SU-DHL-6 (cell line): ENCODE measurements at regions not wholly inside any gene's neighbourhood (a gene's known extent, or its start where the extent isn't known, plus 50 kb on each side); places are given as distances from the start of the nearest gene placed in this dataset.

ENCODE experiments used
- H2AFZ ChIP-seq: fragments of 200-600 bp; sonication (generic); 2 replicates; pipeline ENCODE4 v1.6.1; 2014; ENCODE audit warnings: low read depth, mild to moderate bottlenecking, moderate library complexity, mixed read lengths, antibody characterized with exemption, low read length; ENCODE audit not compliant: severe bottlenecking
- H3F3A ChIP-seq: fragments of 200-600 bp; shearing (Covaris generic); 2 replicates; pipeline ENCODE4 v1.6.0; 2016; ENCODE audit warnings: antibody characterized with exemption, mild to moderate bottlenecking; ENCODE audit not compliant: insufficient read depth
- H3K27ac ChIP-seq: fragments of 200-600 bp; sonication (generic); 2 replicates; pipeline ENCODE4 v1.5.1; 2016; ENCODE audit warnings: low read depth, mild to moderate bottlenecking, low read length, moderate library complexity, mixed read lengths
- H3K27me3 ChIP-seq: fragments of 200-600 bp; sonication (generic), shearing (Covaris generic); 2 replicates; pipeline ENCODE4 v1.6.0; 2014; ENCODE audit warnings: mild to moderate bottlenecking, low read length
- H3K36me3 ChIP-seq: fragments of 200-600 bp; sonication (generic); 2 replicates; pipeline ENCODE4 v1.6.1; 2014; ENCODE audit warnings: mild to moderate bottlenecking, low read length, mixed read lengths
- H3K4me2 ChIP-seq: fragments of 300-600, 200-600 bp; shearing (Covaris generic), sonication (generic); 2 replicates; pipeline ENCODE4 v1.6.0; 2014; ENCODE audit warnings: low read length, low read depth, mild to moderate bottlenecking; ENCODE audit not compliant: poor library complexity, severe bottlenecking
- H3K4me3 ChIP-seq: fragments of 200-600 bp; sonication (generic); 2 replicates; pipeline ENCODE4 v1.5.1; 2014; ENCODE audit warnings: antibody characterized with exemption, low read length, mild to moderate bottlenecking, mixed read lengths; ENCODE audit not compliant: insufficient read depth, poor library complexity, severe bottlenecking
- H3K79me2 ChIP-seq: fragments of 200-600 bp; sonication (generic); 2 replicates; pipeline ENCODE4 v1.6.1; 2014; ENCODE audit warnings: mild to moderate bottlenecking, low read length, moderate library complexity; ENCODE audit not compliant: insufficient read depth
- H3K9ac ChIP-seq: fragments of 200-600 bp; sonication (generic); 2 replicates; pipeline ENCODE4 v1.7.0; 2014; ENCODE audit warnings: mild to moderate bottlenecking, low read length
- H3K9me2 ChIP-seq: fragments of 200-600 bp; sonication (generic); replicated peaks from 2 replicates; pipeline ENCODE4 v1.6.1; 2014; ENCODE audit warnings: low read length; ENCODE audit not compliant: insufficient read depth
- H3K9me3 ChIP-seq: fragments of 200-600 bp; sonication (generic); 2 replicates; pipeline ENCODE4 v1.6.1; 2014; ENCODE audit warnings: low read length, mixed read lengths; ENCODE audit not compliant: insufficient read depth
- H4K20me1 ChIP-seq: fragments of 200-600 bp; sonication (generic); 2 replicates; pipeline ENCODE4 v1.6.1; 2014; ENCODE audit warnings: low read depth, mild to moderate bottlenecking, antibody characterized with exemption, low read length, moderate library complexity, mixed read lengths
- EZH2phosphoT487 ChIP-seq: fragments of 200-600 bp; sonication (generic), shearing (Covaris generic); conservative IDR thresholded peaks from 2 replicates; pipeline ENCODE4 v1.6.1; 2018; ENCODE audit warnings: mild to moderate bottlenecking, antibody characterized with exemption, low read length, moderate library complexity, mixed read lengths
- TF ChIP-seq, protein P1 (sequence below): fragments of 200-600 bp; sonication (generic); IDR thresholded peaks from one replicate; pipeline ENCODE4 v1.5.1; 2017; ENCODE audit warnings: antibody characterized with exemption, mild to moderate bottlenecking, low read length, moderate library complexity; ENCODE audit not compliant: insufficient read depth, poor library complexity, severe bottlenecking

DNA sequence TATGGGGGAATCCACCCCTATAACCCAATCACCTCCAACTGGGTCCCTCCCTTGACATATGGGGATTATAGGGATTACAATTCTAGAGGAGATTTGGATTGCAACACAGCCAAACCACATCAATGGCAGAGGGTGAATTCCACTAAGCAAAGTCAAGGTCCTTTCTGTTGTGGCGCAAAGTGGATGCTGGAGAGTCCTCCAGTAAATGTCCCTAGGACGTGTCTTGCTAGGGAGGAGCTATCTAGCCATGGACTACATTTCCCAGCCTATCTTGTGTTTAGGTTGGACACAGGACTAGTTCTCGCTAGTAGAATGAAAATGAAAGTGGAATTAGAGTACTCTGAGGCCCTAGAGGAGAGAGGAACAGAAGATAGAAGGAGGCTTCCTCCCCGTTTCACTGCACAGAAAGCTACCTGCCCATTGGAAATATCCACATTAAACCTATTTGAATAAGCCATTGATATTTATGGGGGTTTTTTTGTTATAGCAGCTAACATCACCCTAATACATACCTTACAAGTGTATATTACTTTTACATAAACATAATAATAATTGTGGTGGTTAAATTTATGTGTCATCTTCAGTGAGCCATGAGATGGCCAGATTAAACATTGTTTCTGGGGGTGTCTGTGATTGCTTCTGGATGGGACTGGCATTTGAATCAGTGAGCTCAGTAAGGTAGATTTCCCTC lies 56.7 kb upstream of the ERCC4 start:
- Histone ChIP-seq H3K27me3 (no peaks in the 10 kb centered on the region), H3K9ac (no peak overlapping the region), H3K27ac (no peak overlapping the region), H3K79me2 (no peaks in the 10 kb centered on the region), H3K4me3 (no peak overlapping the region), H4K20me1 (no peaks in the 10 kb centered on the region), H3K4me2 (no peak overlapping the region), H3F3A (no peaks in the 10 kb centered on the region), H2AFZ (no peak overlapping the region), H3K36me3 (no peaks in the 10 kb centered on the region), H3K9me2 (no peaks in the 10 kb centered on the region), H3K9me3 (peaks cover 8% of the 10 kb centered on the region; the same call in 1 of the 2 replicates)
- TF ChIP-seq, protein P1, sequence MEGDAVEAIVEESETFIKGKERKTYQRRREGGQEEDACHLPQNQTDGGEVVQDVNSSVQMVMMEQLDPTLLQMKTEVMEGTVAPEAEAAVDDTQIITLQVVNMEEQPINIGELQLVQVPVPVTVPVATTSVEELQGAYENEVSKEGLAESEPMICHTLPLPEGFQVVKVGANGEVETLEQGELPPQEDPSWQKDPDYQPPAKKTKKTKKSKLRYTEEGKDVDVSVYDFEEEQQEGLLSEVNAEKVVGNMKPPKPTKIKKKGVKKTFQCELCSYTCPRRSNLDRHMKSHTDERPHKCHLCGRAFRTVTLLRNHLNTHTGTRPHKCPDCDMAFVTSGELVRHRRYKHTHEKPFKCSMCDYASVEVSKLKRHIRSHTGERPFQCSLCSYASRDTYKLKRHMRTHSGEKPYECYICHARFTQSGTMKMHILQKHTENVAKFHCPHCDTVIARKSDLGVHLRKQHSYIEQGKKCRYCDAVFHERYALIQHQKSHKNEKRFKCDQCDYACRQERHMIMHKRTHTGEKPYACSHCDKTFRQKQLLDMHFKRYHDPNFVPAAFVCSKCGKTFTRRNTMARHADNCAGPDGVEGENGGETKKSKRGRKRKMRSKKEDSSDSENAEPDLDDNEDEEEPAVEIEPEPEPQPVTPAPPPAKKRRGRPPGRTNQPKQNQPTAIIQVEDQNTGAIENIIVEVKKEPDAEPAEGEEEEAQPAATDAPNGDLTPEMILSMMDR: no peak
- TF ChIP-seq EZH2phosphoT487: no peak

GRCh38 chr16:13864689-13865088 lies 55.3 kb upstream of the ERCC4 start:
- Histone ChIP-seq H3K9ac (no peak overlapping the region), H3F3A (no peaks in the 10 kb centered on the region), H2AFZ (peak overlapping the region; percentile 87)

GRCh38 chr16:13866073-13866472 lies 53.9 kb upstream of the ERCC4 start:
- Histone ChIP-seq H3K9me3 (peaks cover 8% of the 10 kb centered on the region; the same call in 1 of the 2 replicates), H4K20me1 (no peaks in the 10 kb centered on the region), H3K27ac (no peak overlapping the region), H2AFZ (no peak overlapping the region), H3F3A (no peaks in the 10 kb centered on the region), H3K36me3 (no peaks in the 10 kb centered on the region), H3K9me2 (no peaks in the 10 kb centered on the region), H3K79me2 (no peaks in the 10 kb centered on the region), H3K4me3 (no peak overlapping the region), H3K4me2 (no peak overlapping the region), H3K27me3 (no peaks in the 10 kb centered on the region), H3K9ac (no peak overlapping the region)
- TF ChIP-seq, protein P1: peak; percentile 85
- TF ChIP-seq EZH2phosphoT487: no peak

More at GRCh38 chr16:13864689-13865088, 55.3 kb upstream of the ERCC4 start:
- TF ChIP-seq, protein P1: no peak
- no peak for TF ChIP-seq EZH2phosphoT487
- Histone ChIP-seq H4K20me1 (no peaks in the 10 kb centered on the region), H3K9me2 (no peaks in the 10 kb centered on the region), H3K9me3 (peaks cover 8% of the 10 kb centered on the region; the same call in 1 of the 2 replicates), H3K4me3 (no peak overlapping the region), H3K4me2 (peak overlapping the region; percentile 36), H3K27ac (no peak overlapping the region), H3K79me2 (no peaks in the 10 kb centered on the region), H3K36me3 (no peaks in the 10 kb centered on the region), H3K27me3 (no peaks in the 10 kb centered on the region)
